ENCODE measurements at regions not wholly inside any gene's neighbourhood (a gene's known extent, or its start where the extent isn't known, plus 50 kb on each side); places are given as distances from the start of the nearest gene placed in this dataset.
"Not testable (repeated sequence)": the region's sequence is repeated elsewhere in the genome, so short reads cannot be mapped to it uniquely, and the experiment has no call there.

GRCh38 chr15:77863491-77864105 lies 213.9 kb downstream of the TBC1D2B start:
- Histone ChIP-seq H3K4me3 (ENCODE audit: low read length in 3 of 3) (no peak overlapping the region), H3K36me3 (ENCODE audit: control insufficient read depth in 2 of 3, insufficient read depth in 3 of 3, low read length in 3 of 3) (no peaks in the 10 kb centered on the region), H3K4me1 (ENCODE audit: control insufficient read depth in 2 of 3, insufficient read depth in 2 of 3, low read depth in 1 of 3, low read length in 3 of 3) (no peaks in the 10 kb centered on the region), H3K9ac (ENCODE audit: low read length in 3 of 3) (no peak overlapping the region), H3K9me3 (ENCODE audit: control insufficient read depth in 2 of 3, insufficient read depth in 1 of 3, low read length in 3 of 3) (no peaks in the 10 kb centered on the region), H3K27ac (ENCODE audit: low read depth in 2 of 2, low read length in 2 of 2) (no peak overlapping the region), H3K27me3 (ENCODE audit: control insufficient read depth, insufficient read depth, low read length) (no peaks in the 10 kb centered on the region)
- TF ChIP-seq CTCF (IDR thresholded peaks at IDR 0.05; ENCODE audit: borderline replicate concordance, extremely low read depth, insufficient read depth) = no peak
- DNase-seq (peak in 2 of 5 donors; percentile 32 to 48), FAIRE-seq (no peak)
- intact Hi-C loops (cut with DNase I) = no loop called here

- no peaks in the 10 kb centered on the region for H3K4me1 ChIP-seq (ENCODE audit: control insufficient read depth in 2 of 3, insufficient read depth in 2 of 3, low read depth in 1 of 3, low read length in 3 of 3)
- no peaks in the 10 kb centered on the region for H3K36me3 ChIP-seq (ENCODE audit: control insufficient read depth in 2 of 3, insufficient read depth in 3 of 3, low read length in 3 of 3)
- no peaks in the 10 kb centered on the region for H3K27me3 ChIP-seq (ENCODE audit: control insufficient read depth, insufficient read depth, low read length)
- TF ChIP-seq CTCF (IDR thresholded peaks at IDR 0.05; ENCODE audit: borderline replicate concordance, extremely low read depth, insufficient read depth) = no peak
- no peak overlapping the region for H3K27ac ChIP-seq (ENCODE audit: low read depth in 2 of 2, low read length in 2 of 2)
- peak in 2 of 5 donors; percentile 35 to 50 for DNase-seq
- H3K9ac ChIP-seq (ENCODE audit: low read length in 3 of 3) = no peak overlapping the region
- no peak overlapping the region for H3K4me3 ChIP-seq (ENCODE audit: low read length in 3 of 3)
- intact Hi-C loops (cut with DNase I) = no loop called here
- FAIRE-seq = no peak
- H3K9me3 ChIP-seq (ENCODE audit: control insufficient read depth in 2 of 3, insufficient read depth in 1 of 3, low read length in 3 of 3) = no peaks in the 10 kb centered on the region
Observed at GRCh38 chr15:77862651-77863104, 214.8 kb downstream of the TBC1D2B start.

- H3K36me3 ChIP-seq (ENCODE audit: control insufficient read depth in 2 of 3, insufficient read depth in 3 of 3, low read length in 3 of 3); H3K27me3 ChIP-seq (ENCODE audit: control insufficient read depth, insufficient read depth, low read length); H3K27ac ChIP-seq (ENCODE audit: low read depth in 2 of 2, low read length in 2 of 2); intact Hi-C loops (cut with DNase I); FAIRE-seq; H3K9ac ChIP-seq (ENCODE audit: low read length in 3 of 3); H3K4me3 ChIP-seq (ENCODE audit: low read length in 3 of 3); H3K9me3 ChIP-seq (ENCODE audit: control insufficient read depth in 2 of 3, insufficient read depth in 1 of 3, low read length in 3 of 3); H3K4me1 ChIP-seq (ENCODE audit: control insufficient read depth in 2 of 3, insufficient read depth in 2 of 3, low read depth in 1 of 3, low read length in 3 of 3): not testable (repeated sequence)
- DNase-seq = peak in 2 of 5 donors; percentile 42 to 48
Observed at GRCh38 chr15:77861997-77862635, 215.4 kb downstream of the TBC1D2B start.

- Histone ChIP-seq H3K27ac (ENCODE audit: low read depth in 2 of 2, low read length in 2 of 2) (no peak overlapping the region), H3K4me3 (ENCODE audit: low read length in 3 of 3) (no peak overlapping the region), H3K27me3 (ENCODE audit: control insufficient read depth, insufficient read depth, low read length) (no peaks in the 10 kb centered on the region), H3K36me3 (ENCODE audit: control insufficient read depth in 2 of 3, insufficient read depth in 3 of 3, low read length in 3 of 3) (no peaks in the 10 kb centered on the region), H3K9ac (ENCODE audit: low read length in 3 of 3) (no peak overlapping the region), H3K9me3 (ENCODE audit: control insufficient read depth in 2 of 3, insufficient read depth in 1 of 3, low read length in 3 of 3) (no peaks in the 10 kb centered on the region), H3K4me1 (ENCODE audit: control insufficient read depth in 2 of 3, insufficient read depth in 2 of 3, low read depth in 1 of 3, low read length in 3 of 3) (no peaks in the 10 kb centered on the region)
- DNase-seq = peak; percentile 54 to 75 (median 71)
- intact Hi-C loops (cut with DNase I) = no loop called here
- no peak for TF ChIP-seq CTCF (IDR thresholded peaks at IDR 0.05; ENCODE audit: borderline replicate concordance, extremely low read depth, insufficient read depth)
- no peak for FAIRE-seq
Observed at GRCh38 chr15:77860071-77860691, 217.3 kb downstream of the TBC1D2B start.

Data from kidney (tissue), 13 donors.